ENCODE measurements at regions not wholly inside any gene's neighbourhood (a gene's known extent, or its start where the extent isn't known, plus 50 kb on each side); places are given as distances from the start of the nearest gene placed in this dataset.

GRCh38 chr19:28010656-28011055 is 1202.3 kb downstream of the UQCRFS1 start:
- no peak for TF ChIP-seq CTCF (IDR thresholded peaks at IDR 0.05)
- no peak for DNase-seq
- intact Hi-C loops (cut with DNase I): no loop called here

DNA sequence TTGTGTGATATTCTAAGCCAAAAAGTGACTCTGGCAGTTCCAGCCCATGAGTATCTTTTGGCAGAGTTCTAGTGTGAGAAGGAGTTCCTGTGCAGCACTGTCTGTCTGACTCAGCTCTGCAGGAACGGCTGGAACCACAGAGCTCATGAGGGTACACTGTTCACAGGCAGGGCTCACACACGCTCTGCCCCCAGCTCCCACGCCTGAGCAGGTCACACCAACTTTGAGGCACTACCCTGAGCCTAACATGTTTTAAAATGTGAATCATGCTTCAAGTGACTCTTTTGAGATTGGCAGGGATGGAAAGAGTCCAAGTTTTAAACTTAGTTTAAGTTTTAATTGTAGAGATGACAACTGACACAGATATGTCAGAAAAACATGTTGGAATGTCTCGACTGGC is 1203.3 kb downstream of the UQCRFS1 start:
- no peak overlapping the region for H3K9ac ChIP-seq (ENCODE audit: low read depth in 2 of 2, low read length in 2 of 2)
- intact Hi-C loops (cut with DNase I): no loop called here
- no peaks in the 10 kb centered on the region for H3K27me3 ChIP-seq
- H3K4me3 ChIP-seq: no peak overlapping the region
- H3K36me3 ChIP-seq: no peaks in the 10 kb centered on the region
- no peaks in the 10 kb centered on the region for H3K9me3 ChIP-seq
- H3K27ac ChIP-seq: no peak overlapping the region
- no peak for DNase-seq
- H3K4me1 ChIP-seq: no peaks in the 10 kb centered on the region
- no peak for TF ChIP-seq CTCF (IDR thresholded peaks at IDR 0.05)

More at GRCh38 chr19:28010656-28011055, 1202.3 kb downstream of the UQCRFS1 start:
- Histone ChIP-seq H3K9me3 (no peaks in the 10 kb centered on the region), H3K27me3 (no peaks in the 10 kb centered on the region), H3K4me1 (no peaks in the 10 kb centered on the region), H3K4me3 (no peak overlapping the region), H3K36me3 (no peaks in the 10 kb centered on the region), H3K27ac (no peak overlapping the region), H3K9ac (ENCODE audit: low read depth in 2 of 2, low read length in 2 of 2) (no peak overlapping the region)

DNA sequence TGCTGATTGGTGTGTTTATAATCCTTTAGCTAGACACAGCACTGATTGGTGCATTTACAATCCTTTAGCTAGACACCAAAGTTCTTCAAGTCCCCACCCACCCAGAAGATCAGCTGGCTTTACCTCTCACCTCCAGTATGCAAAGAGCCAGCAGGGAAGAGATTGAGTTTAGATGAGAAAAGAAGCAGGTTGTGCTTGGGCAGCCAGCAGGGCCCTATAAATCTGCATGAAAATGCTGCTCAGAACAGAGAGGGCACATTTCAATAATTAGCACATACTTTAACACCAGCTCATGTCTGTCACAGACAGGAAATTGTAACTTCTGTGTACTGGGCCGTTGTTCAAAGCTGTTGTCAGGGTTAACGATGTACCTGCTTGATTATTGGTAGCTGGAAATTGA is 1204.3 kb downstream of the UQCRFS1 start:
- no peak overlapping the region for H3K27ac ChIP-seq
- TF ChIP-seq CTCF (IDR thresholded peaks at IDR 0.05): no peak

DNA sequence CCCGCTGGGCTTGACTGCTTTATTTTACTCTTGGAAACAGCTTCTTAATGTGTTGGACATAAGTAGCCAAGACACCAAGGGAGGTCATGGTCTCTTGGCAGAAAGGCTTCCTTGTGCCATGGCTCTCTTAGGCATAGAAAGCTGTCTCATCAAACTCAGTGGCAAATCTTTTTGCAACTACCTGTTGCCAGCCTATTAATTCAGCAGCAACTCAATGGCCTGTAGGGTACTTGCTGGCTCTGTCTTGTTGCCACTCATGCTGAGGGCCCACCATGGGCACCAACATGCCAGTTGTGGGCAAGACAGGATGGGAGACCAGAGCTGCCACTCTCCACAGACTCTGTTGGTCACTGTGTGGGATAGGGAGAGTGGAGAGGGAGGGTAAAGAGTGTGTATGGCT is 1209.4 kb downstream of the UQCRFS1 start:
- TF ChIP-seq CTCF (IDR thresholded peaks at IDR 0.05): no peak
- no peak overlapping the region for H3K4me3 ChIP-seq
- intact Hi-C loops (cut with DNase I): no loop called here
- DNase-seq: no peak
- H3K4me1 ChIP-seq: no peaks in the 10 kb centered on the region
- H3K9me3 ChIP-seq: no peaks in the 10 kb centered on the region
- H3K27ac ChIP-seq: no peak overlapping the region
- no peaks in the 10 kb centered on the region for H3K36me3 ChIP-seq
- H3K27me3 ChIP-seq: no peaks in the 10 kb centered on the region
- no peak overlapping the region for H3K9ac ChIP-seq (ENCODE audit: low read depth in 2 of 2, low read length in 2 of 2)

More for the DNA sequence above, 1204.3 kb downstream of the UQCRFS1 start:
- Histone ChIP-seq H3K27me3 (no peaks in the 10 kb centered on the region), H3K9ac (ENCODE audit: low read depth in 2 of 2, low read length in 2 of 2) (no peak overlapping the region), H3K4me3 (no peak overlapping the region), H3K36me3 (no peaks in the 10 kb centered on the region), H3K4me1 (no peaks in the 10 kb centered on the region), H3K9me3 (no peaks in the 10 kb centered on the region)
- intact Hi-C loops (cut with DNase I): no loop called here
- no peak for DNase-seq

GRCh38 chr19:27997069-27997468 is 1215.9 kb downstream of the UQCRFS1 start:
- no peaks in the 10 kb centered on the region for H3K36me3 ChIP-seq
- no peak overlapping the region for H3K4me3 ChIP-seq
- no peak for TF ChIP-seq CTCF (IDR thresholded peaks at IDR 0.05)
- H3K9ac ChIP-seq (ENCODE audit: low read depth in 2 of 2, low read length in 2 of 2): no peak overlapping the region
- no peak overlapping the region for H3K27ac ChIP-seq
- H3K27me3 ChIP-seq: no peaks in the 10 kb centered on the region
- no peak for DNase-seq
- no peaks in the 10 kb centered on the region for H3K4me1 ChIP-seq
- intact Hi-C loops (cut with DNase I): no loop called here
- H3K9me3 ChIP-seq: no peaks in the 10 kb centered on the region
